ENCODE measurements at regions not wholly inside any gene's neighbourhood (a gene's known extent, or its start where the extent isn't known, plus 50 kb on each side); places are given as distances from the start of the nearest gene placed in this dataset.

DNA sequence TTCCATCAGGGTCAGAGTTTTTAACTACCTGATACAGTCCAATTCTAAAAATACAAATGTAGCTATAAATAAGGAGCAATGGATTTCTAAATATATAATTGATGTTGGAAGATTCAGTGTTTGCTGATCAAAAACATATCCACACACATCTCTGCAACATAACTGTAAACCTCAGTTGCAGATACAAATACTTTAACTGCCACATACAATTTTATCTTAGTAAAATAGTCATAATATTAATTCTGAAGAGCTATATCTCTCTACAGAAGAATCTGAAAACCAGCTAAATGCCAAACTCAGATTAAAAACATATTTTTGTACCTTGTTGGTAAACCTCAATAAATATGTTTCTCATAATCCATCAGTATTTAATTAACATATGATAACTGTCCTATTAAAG lies 674.3 kb upstream of the INTU start:
- Histone ChIP-seq H3K9me3 (peaks cover 0 to 3% (median 0%) of the 10 kb centered on the region in 4 donors), H3K36me3 (no peaks in the 10 kb centered on the region), H3K4me3 (no peak overlapping the region), H3K27ac (no peak overlapping the region), H3K27me3 (no peaks in the 10 kb centered on the region), H3K4me1 (no peaks in the 10 kb centered on the region)
- no peak for DNase-seq
- TF ChIP-seq POLR2AphosphoS5 (IDR thresholded peaks at IDR 0.05): no peak
- TF ChIP-seq POLR2A (IDR thresholded peaks at IDR 0.05): no peak
- no peak for TF ChIP-seq EP300 (IDR thresholded peaks at IDR 0.05)
- no peak for TF ChIP-seq CTCF (IDR thresholded peaks at IDR 0.05)
- intact Hi-C loops (cut with DNase I): no loop called here

- H3K36me3 ChIP-seq: no peaks in the 10 kb centered on the region
- H3K4me3 ChIP-seq: no peak overlapping the region
- DNase-seq: no peak
- H3K4me1 ChIP-seq: no peaks in the 10 kb centered on the region
- no peak overlapping the region for H3K27ac ChIP-seq
- no peaks in the 10 kb centered on the region for H3K27me3 ChIP-seq
- H3K9me3 ChIP-seq: peaks cover 0 to 3% (median 0%) of the 10 kb centered on the region in 4 donors
- intact Hi-C loops (cut with DNase I): no loop called here
- 56 to 76% methylated on average over 3 of the region's 3 CpGs for WGBS, 2 donors
- TF ChIP-seq CTCF (IDR thresholded peaks at IDR 0.05): no peak
- TF ChIP-seq EP300 (IDR thresholded peaks at IDR 0.05): no peak
- no peak for TF ChIP-seq POLR2AphosphoS5 (IDR thresholded peaks at IDR 0.05)
- no peak for TF ChIP-seq POLR2A (IDR thresholded peaks at IDR 0.05)
Measured at GRCh38 chr4:126959056-126959745, 673.6 kb upstream of the INTU start.

DNA sequence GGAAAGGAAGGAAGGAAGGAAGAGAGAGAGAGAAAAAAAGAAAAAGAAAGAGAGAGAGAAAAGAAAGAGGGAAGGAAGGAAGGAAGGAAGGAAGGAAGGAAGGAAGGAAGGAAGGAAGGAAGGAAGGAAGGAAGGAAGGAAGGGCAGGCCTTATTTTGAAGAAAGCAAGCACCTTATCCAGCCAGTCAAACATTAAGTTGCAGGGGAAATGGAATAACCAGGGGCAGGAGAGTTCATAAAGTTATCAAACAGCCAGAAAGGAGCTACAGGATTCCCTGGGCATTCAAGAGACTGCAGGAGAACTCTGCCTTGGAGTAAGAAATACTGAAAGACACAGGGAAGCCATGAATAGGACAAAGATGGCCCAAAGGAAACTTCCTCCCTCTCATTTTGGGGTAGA lies 672.0 kb upstream of the INTU start:
- no peak overlapping the region for H3K4me3 ChIP-seq
- TF ChIP-seq POLR2A (IDR thresholded peaks at IDR 0.05) (no peak), CTCF (IDR thresholded peaks at IDR 0.05) (no peak), EP300 (IDR thresholded peaks at IDR 0.05) (no peak), POLR2AphosphoS5 (IDR thresholded peaks at IDR 0.05) (no peak)
- no peak overlapping the region for H3K27ac ChIP-seq
- intact Hi-C loops (cut with DNase I): no loop called here
- peaks cover 0 to 3% (median 0%) of the 10 kb centered on the region in 4 donors for H3K9me3 ChIP-seq
- no peaks in the 10 kb centered on the region for H3K36me3 ChIP-seq
- no peaks in the 10 kb centered on the region for H3K4me1 ChIP-seq
- DNase-seq: no peak
- H3K27me3 ChIP-seq: no peaks in the 10 kb centered on the region

- Histone ChIP-seq H3K9me3 (peaks cover 0 to under 1% (median 0%) of the 10 kb centered on the region in 4 donors), H3K27me3 (no peaks in the 10 kb centered on the region), H3K4me1 (no peaks in the 10 kb centered on the region), H3K36me3 (no peaks in the 10 kb centered on the region), H3K4me3 (no peak overlapping the region), H3K27ac (no peak overlapping the region)
- DNase-seq: no peak
- TF ChIP-seq POLR2A (IDR thresholded peaks at IDR 0.05) (no peak), POLR2AphosphoS5 (IDR thresholded peaks at IDR 0.05) (no peak), CTCF (IDR thresholded peaks at IDR 0.05) (no peak), EP300 (IDR thresholded peaks at IDR 0.05) (no peak)
- intact Hi-C loops (cut with DNase I): no loop called here
- 86 to 95% methylated on average over 1 of the region's 1 CpG for WGBS, 2 donors
Measured at GRCh38 chr4:126961661-126962060, 671.1 kb upstream of the INTU start.

DNA sequence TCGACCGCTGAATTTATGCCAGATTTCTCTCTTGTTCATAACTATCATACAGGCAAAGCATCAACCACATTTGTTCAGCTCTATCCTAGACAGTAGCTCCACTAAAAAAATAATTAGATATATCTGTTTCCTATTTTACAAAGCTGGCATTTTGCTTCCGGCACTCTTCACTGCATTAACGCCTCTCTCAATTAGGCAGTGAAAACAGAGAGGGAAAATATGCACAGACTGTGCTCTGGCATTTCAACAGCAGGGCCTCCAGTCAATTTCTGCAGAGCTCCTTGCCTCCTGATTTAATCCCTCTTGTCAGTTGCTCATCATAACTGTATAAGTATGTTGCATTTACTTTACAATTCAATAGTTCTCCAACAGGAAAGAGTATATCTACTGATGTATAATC lies 666.9 kb upstream of the INTU start:
- Histone ChIP-seq H3K27ac (no peak overlapping the region), H3K27me3 (no peaks in the 10 kb centered on the region), H3K9me3 (no peaks in the 10 kb centered on the region), H3K4me1 (peaks cover 0 to 12% (median 0%) of the 10 kb centered on the region in 4 donors), H3K4me3 (no peak overlapping the region), H3K36me3 (no peaks in the 10 kb centered on the region)
- DNase-seq: no peak
- 89 to 90% methylated on average over 4 of the region's 4 CpGs for WGBS, 2 donors
- TF ChIP-seq POLR2A (IDR thresholded peaks at IDR 0.05) (no peak), EP300 (IDR thresholded peaks at IDR 0.05) (no peak), CTCF (IDR thresholded peaks at IDR 0.05) (no peak), POLR2AphosphoS5 (IDR thresholded peaks at IDR 0.05) (no peak)
- intact Hi-C loops (cut with DNase I): no loop called here
